ENCODE measurements at regions not wholly inside any gene's neighbourhood (a gene's known extent, or its start where the extent isn't known, plus 50 kb on each side); places are given as distances from the start of the nearest gene placed in this dataset.

DNA sequence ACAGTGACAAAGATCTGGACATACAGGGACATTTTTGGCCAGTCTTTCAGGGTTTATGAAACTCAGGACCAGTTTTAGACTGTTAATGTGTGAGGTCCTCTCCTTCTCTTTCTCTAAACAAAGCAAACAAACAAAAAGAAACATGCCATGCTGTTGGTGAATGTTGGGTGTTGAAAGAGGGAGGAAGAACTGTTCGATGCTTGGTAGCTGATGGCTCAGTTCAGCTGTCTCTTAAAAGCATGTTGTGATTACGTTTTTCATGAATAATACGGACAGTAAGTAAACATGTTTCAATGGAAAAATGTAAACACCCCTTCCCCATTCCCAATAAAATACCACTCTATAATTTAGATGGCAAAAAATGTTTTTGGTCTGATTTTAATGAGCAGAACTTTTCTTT, 219.1 kb downstream of the SEC23IP start:
- 42% methylated on average over 3 of the region's 3 CpGs for WGBS (ENCODE audit: insufficient coverage, low coverage, low lambda C conversion rate, missing lambda C conversion rate)
- Histone ChIP-seq H3K27ac (no peak overlapping the region), H3K4me1 (no peaks in the 10 kb centered on the region), H3K27me3 (no peaks in the 10 kb centered on the region), H3K4me3 (no peak overlapping the region), H3K36me3 (no peaks in the 10 kb centered on the region), H3K9me3 (no peaks in the 10 kb centered on the region)
- no peak for ATAC-seq
- TF ChIP-seq, protein P1, sequence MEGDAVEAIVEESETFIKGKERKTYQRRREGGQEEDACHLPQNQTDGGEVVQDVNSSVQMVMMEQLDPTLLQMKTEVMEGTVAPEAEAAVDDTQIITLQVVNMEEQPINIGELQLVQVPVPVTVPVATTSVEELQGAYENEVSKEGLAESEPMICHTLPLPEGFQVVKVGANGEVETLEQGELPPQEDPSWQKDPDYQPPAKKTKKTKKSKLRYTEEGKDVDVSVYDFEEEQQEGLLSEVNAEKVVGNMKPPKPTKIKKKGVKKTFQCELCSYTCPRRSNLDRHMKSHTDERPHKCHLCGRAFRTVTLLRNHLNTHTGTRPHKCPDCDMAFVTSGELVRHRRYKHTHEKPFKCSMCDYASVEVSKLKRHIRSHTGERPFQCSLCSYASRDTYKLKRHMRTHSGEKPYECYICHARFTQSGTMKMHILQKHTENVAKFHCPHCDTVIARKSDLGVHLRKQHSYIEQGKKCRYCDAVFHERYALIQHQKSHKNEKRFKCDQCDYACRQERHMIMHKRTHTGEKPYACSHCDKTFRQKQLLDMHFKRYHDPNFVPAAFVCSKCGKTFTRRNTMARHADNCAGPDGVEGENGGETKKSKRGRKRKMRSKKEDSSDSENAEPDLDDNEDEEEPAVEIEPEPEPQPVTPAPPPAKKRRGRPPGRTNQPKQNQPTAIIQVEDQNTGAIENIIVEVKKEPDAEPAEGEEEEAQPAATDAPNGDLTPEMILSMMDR (IDR thresholded peaks at IDR 0.05): no peak
- TF ChIP-seq POLR2A (IDR thresholded peaks at IDR 0.05): no peak
- intact Hi-C loops (cut with DNase I): no loop called here
- DNase-seq: no peak

DNA sequence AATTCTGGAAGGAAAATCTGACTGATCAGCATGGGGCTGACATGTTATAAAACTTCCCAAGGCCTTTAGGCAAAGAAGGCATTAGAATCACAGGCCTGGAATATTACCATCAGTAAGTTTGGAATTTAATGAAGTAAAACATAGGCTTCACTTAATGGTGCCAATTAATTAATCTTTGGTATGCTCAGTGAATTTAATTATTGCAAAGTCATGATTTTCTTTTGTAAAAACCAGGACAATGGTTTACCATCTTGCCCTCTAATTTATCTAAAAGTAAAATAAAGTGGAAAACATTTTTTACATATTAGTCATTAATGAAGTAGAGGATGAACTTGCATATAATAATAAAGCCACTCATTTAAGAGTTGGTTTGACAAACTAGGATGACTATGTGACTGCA, 220.3 kb downstream of the SEC23IP start:
- ATAC-seq: no peak
- H3K4me3 ChIP-seq: no peak overlapping the region
- H3K27me3 ChIP-seq: no peaks in the 10 kb centered on the region
- no peaks in the 10 kb centered on the region for H3K9me3 ChIP-seq
- H3K27ac ChIP-seq: no peak overlapping the region
- intact Hi-C loops (cut with DNase I): no loop called here
- no peak for DNase-seq
- no peaks in the 10 kb centered on the region for H3K36me3 ChIP-seq
- TF ChIP-seq POLR2A (IDR thresholded peaks at IDR 0.05): no peak
- TF ChIP-seq, protein P1 (IDR thresholded peaks at IDR 0.05): no peak
- H3K4me1 ChIP-seq: no peaks in the 10 kb centered on the region

DNA sequence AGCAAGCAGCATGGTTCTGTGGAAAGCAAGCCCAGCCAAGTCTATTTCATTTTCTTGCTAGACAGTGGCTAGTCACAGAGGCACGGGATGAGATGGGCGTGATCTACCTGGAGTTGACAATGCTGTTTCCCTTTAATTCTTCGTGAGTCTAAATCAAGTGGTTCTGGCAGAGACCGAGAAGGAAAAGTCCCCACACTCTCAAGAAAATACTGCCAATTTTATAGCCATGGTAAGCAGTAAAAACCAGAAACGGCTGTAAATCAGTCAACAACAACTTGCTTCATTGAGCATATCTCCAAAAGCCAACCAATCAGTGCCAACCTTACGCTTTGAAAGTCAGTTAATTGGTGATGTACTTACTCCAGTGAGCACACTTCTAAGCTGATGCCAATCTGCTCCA, 223.4 kb downstream of the SEC23IP start:
- H3K9me3 ChIP-seq: no peaks in the 10 kb centered on the region
- no peaks in the 10 kb centered on the region for H3K36me3 ChIP-seq
- no peak overlapping the region for H3K27ac ChIP-seq
- 49% methylated on average over 5 of the region's 6 CpGs for WGBS (ENCODE audit: insufficient coverage, low coverage, low lambda C conversion rate, missing lambda C conversion rate)
- ATAC-seq (no peak), DNase-seq (no peak)
- H3K27me3 ChIP-seq: no peaks in the 10 kb centered on the region
- TF ChIP-seq POLR2A (IDR thresholded peaks at IDR 0.05): no peak
- TF ChIP-seq, protein P1 (IDR thresholded peaks at IDR 0.05): no peak
- no peaks in the 10 kb centered on the region for H3K4me1 ChIP-seq
- no peak overlapping the region for H3K4me3 ChIP-seq
- intact Hi-C loops (cut with DNase I): no loop called here

DNA sequence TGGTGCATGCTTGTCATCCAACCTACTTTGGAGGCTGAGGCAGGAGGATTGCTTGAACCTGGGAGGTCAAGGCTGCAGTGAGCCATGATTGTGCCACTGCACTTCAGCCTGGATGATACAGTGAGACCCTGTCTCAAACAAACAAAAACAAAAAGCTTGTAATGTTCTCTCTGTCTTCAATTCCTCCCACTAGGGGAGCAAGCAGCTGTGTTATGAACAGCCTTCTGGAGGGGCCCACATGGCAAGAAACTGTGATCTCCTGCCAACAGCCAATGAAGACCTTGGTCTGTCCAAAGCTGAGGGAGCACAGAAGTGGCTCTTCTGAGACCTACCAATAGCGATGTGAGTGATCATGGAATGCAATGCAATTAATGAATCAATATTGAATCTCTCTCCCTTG, 229.2 kb downstream of the SEC23IP start:
- intact Hi-C loops (cut with DNase I): no loop called here
- DNase-seq (no peak), ATAC-seq (no peak)
- Histone ChIP-seq H3K27ac (no peak overlapping the region), H3K4me3 (no peak overlapping the region), H3K27me3 (no peaks in the 10 kb centered on the region), H3K36me3 (no peaks in the 10 kb centered on the region), H3K9me3 (no peaks in the 10 kb centered on the region), H3K4me1 (no peaks in the 10 kb centered on the region)
- WGBS (ENCODE audit: insufficient coverage, low coverage, low lambda C conversion rate, missing lambda C conversion rate): 80% methylated on average over 1 of the region's 1 CpG
- TF ChIP-seq, protein P1 (IDR thresholded peaks at IDR 0.05): no peak
- no peak for TF ChIP-seq POLR2A (IDR thresholded peaks at IDR 0.05)

DNA sequence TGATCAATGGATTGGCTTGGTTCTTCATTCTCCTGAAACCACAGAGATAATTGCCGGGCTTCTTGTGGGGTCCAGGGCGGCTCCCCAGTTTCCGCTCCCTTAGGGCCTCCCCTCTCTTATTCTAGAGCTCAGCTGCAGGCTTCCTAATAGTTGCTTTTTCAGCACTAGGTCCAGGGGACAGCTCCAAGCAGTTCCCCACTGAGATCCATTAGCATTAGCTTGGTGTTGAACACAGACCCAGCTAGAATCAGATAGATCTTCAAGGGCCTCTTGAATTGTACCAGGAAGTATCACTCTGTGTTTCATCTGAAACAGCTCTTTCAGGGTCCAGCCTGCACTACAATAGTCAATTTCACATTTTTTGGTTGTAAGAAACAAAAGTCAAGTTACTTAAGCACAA, 238.7 kb downstream of the SEC23IP start:
- intact Hi-C loops (cut with DNase I): no loop called here
- TF ChIP-seq, protein P1 (IDR thresholded peaks at IDR 0.05): no peak
- no peak for TF ChIP-seq POLR2A (IDR thresholded peaks at IDR 0.05)
- Histone ChIP-seq H3K27me3 (no peaks in the 10 kb centered on the region), H3K27ac (no peak overlapping the region), H3K9me3 (no peaks in the 10 kb centered on the region), H3K36me3 (no peaks in the 10 kb centered on the region), H3K4me3 (no peak overlapping the region), H3K4me1 (no peaks in the 10 kb centered on the region)
- peak in 1 of 4 donors; percentile 33 for ATAC-seq
- no peak for DNase-seq
- 11% methylated on average over 3 of the region's 3 CpGs for WGBS (ENCODE audit: insufficient coverage, low coverage, low lambda C conversion rate, missing lambda C conversion rate)

Data from right lobe of liver (tissue), 6 donors.